ENCODE measurements at regions not wholly inside any gene's neighbourhood (a gene's known extent, or its start where the extent isn't known, plus 50 kb on each side); places are given as distances from the start of the nearest gene placed in this dataset.
A peak's percentile ranks its signal among the peaks of the same experiment; 100 is the strongest.

- Histone ChIP-seq H3K4me1 (ENCODE audit: insufficient read depth, low read length) (peaks cover 4% of the 10 kb centered on the region), H3K27me3 (ENCODE audit: insufficient read depth, low read length) (peaks cover 8% of the 10 kb centered on the region), H3K9me3 (ENCODE audit: insufficient read depth, low read depth, low read length) (no peaks in the 10 kb centered on the region), H3K36me3 (ENCODE audit: insufficient read depth, low read length) (no peaks in the 10 kb centered on the region), H3K4me2 (ENCODE audit: low read length) (no peak overlapping the region), H4K20me1 (ENCODE audit: insufficient read depth, low read length) (no peaks in the 10 kb centered on the region), H2AFZ (ENCODE audit: low read depth, low read length) (no peak overlapping the region), H3K79me2 (ENCODE audit: insufficient read depth, low read length) (no peaks in the 10 kb centered on the region), H3K4me3 (ENCODE audit: insufficient read depth, low read depth, low read length) (no peak overlapping the region), H3K9ac (ENCODE audit: low read length) (no peak overlapping the region), H3K27ac (ENCODE audit: low read depth, low read length) (no peak overlapping the region)
- no peak for FAIRE-seq
- DNase-seq (ENCODE audit: low read depth), result no peak
- TF ChIP-seq CTCF (IDR thresholded peaks at IDR 0.05; ENCODE audit: insufficient read depth, low read depth, low read length) (no peak), EZH2 (IDR thresholded peaks at IDR 0.05; ENCODE audit: insufficient read depth, low read length) (no peak)
- Mint-ChIP-seq H3K9me3 (ENCODE audit: unreplicated experiment) (peaks cover 5% of the 10 kb centered on the region), H3K4me1 (ENCODE audit: low read depth, unreplicated experiment) (peaks cover 20% of the 10 kb centered on the region), H3K4me3 (ENCODE audit: unreplicated experiment) (no peak overlapping the region), H3K36me3 (ENCODE audit: low read depth, unreplicated experiment) (peaks cover 4% of the 10 kb centered on the region), H3K27me3 (ENCODE audit: low read depth, unreplicated experiment) (peaks cover 5% of the 10 kb centered on the region), H3K27ac (ENCODE audit: unreplicated experiment) (no peak overlapping the region)
These were observed 87.1 kb upstream of the RGMA start for GRCh38 chr15:93176065-93176464.

GRCh38 chr15:93174836-93175235 is 85.8 kb upstream of the RGMA start:
- Mint-ChIP-seq H3K36me3 (ENCODE audit: low read depth, unreplicated experiment) (peaks cover 4% of the 10 kb centered on the region), H3K27ac (ENCODE audit: unreplicated experiment) (no peak overlapping the region), H3K4me1 (ENCODE audit: low read depth, unreplicated experiment) (peaks cover 14% of the 10 kb centered on the region), H3K9me3 (ENCODE audit: unreplicated experiment) (peaks cover 5% of the 10 kb centered on the region), H3K27me3 (ENCODE audit: low read depth, unreplicated experiment) (peaks cover 5% of the 10 kb centered on the region), H3K4me3 (ENCODE audit: unreplicated experiment) (no peak overlapping the region)
- no peaks in the 10 kb centered on the region for H3K79me2 ChIP-seq (ENCODE audit: insufficient read depth, low read length)
- H3K9ac ChIP-seq (ENCODE audit: low read length), result no peak overlapping the region
- TF ChIP-seq EZH2 (IDR thresholded peaks at IDR 0.05; ENCODE audit: insufficient read depth, low read length) (no peak), CTCF (IDR thresholded peaks at IDR 0.05; ENCODE audit: insufficient read depth, low read depth, low read length) (no peak)
- H3K9me3 ChIP-seq (ENCODE audit: insufficient read depth, low read depth, low read length), result no peaks in the 10 kb centered on the region
- H2AFZ ChIP-seq (ENCODE audit: low read depth, low read length), result no peak overlapping the region
- no peak overlapping the region for H3K4me2 ChIP-seq (ENCODE audit: low read length)
- FAIRE-seq, result no peak
- peaks cover 4% of the 10 kb centered on the region for H3K4me1 ChIP-seq (ENCODE audit: insufficient read depth, low read length)
- H3K27me3 ChIP-seq (ENCODE audit: insufficient read depth, low read length), result peaks cover 14% of the 10 kb centered on the region
- H3K27ac ChIP-seq (ENCODE audit: low read depth, low read length), result no peak overlapping the region
- no peak overlapping the region for H3K4me3 ChIP-seq (ENCODE audit: insufficient read depth, low read depth, low read length)
- H4K20me1 ChIP-seq (ENCODE audit: insufficient read depth, low read length), result no peaks in the 10 kb centered on the region
- no peak for DNase-seq (ENCODE audit: low read depth)
- no peaks in the 10 kb centered on the region for H3K36me3 ChIP-seq (ENCODE audit: insufficient read depth, low read length)

GRCh38 chr15:93173369-93173768 is 84.4 kb upstream of the RGMA start:
- H3K4me1 Mint-ChIP-seq (ENCODE audit: low read depth, unreplicated experiment), result peaks cover 12% of the 10 kb centered on the region
- no peak for FAIRE-seq
- Histone ChIP-seq H2AFZ (ENCODE audit: low read depth, low read length) (no peak overlapping the region), H3K27me3 (ENCODE audit: insufficient read depth, low read length) (peaks cover 14% of the 10 kb centered on the region), H3K36me3 (ENCODE audit: insufficient read depth, low read length) (no peaks in the 10 kb centered on the region), H3K9me3 (ENCODE audit: insufficient read depth, low read depth, low read length) (no peaks in the 10 kb centered on the region), H3K4me2 (ENCODE audit: low read length) (peak overlapping the region; percentile 39), H3K79me2 (ENCODE audit: insufficient read depth, low read length) (no peaks in the 10 kb centered on the region), H3K9ac (ENCODE audit: low read length) (no peak overlapping the region), H3K27ac (ENCODE audit: low read depth, low read length) (no peak overlapping the region), H3K4me3 (ENCODE audit: insufficient read depth, low read depth, low read length) (no peak overlapping the region), H3K4me1 (ENCODE audit: insufficient read depth, low read length) (peaks cover 4% of the 10 kb centered on the region), H4K20me1 (ENCODE audit: insufficient read depth, low read length) (no peaks in the 10 kb centered on the region)
- H3K27me3 Mint-ChIP-seq (ENCODE audit: low read depth, unreplicated experiment), result peaks cover 3% of the 10 kb centered on the region
- TF ChIP-seq CTCF (IDR thresholded peaks at IDR 0.05; ENCODE audit: insufficient read depth, low read depth, low read length) (no peak), EZH2 (IDR thresholded peaks at IDR 0.05; ENCODE audit: insufficient read depth, low read length) (no peak)
- peaks cover 7% of the 10 kb centered on the region for H3K9me3 Mint-ChIP-seq (ENCODE audit: unreplicated experiment)
- H3K4me3 Mint-ChIP-seq (ENCODE audit: unreplicated experiment), result no peak overlapping the region
- peak; percentile 86 for DNase-seq (ENCODE audit: low read depth)
- H3K36me3 Mint-ChIP-seq (ENCODE audit: low read depth, unreplicated experiment), result peaks cover 1% of the 10 kb centered on the region
- H3K27ac Mint-ChIP-seq (ENCODE audit: unreplicated experiment), result peak overlapping the region; percentile 48
